DMS79 treated with DMSO at 0.1 percent for 48 hours (cell line): ENCODE measurements at regions not wholly inside any gene's neighbourhood (a gene's known extent, or its start where the extent isn't known, plus 50 kb on each side); places are given as distances from the start of the nearest gene placed in this dataset.

Experiments
- DNase-seq: peaks from one replicate; lab custom pipeline; 2025; lab: John Stamatoyannopoulos, UW

- no peak for DNase-seq
These were observed 145.6 kb upstream of the PCDH18 start for GRCh38 chr4:137677863-137678262.

GRCh38 chr4:137676357-137676998 lies 144.2 kb upstream of the PCDH18 start:
- no peak for DNase-seq

GRCh38 chr4:137674066-137674465 lies 141.8 kb upstream of the PCDH18 start:
- DNase-seq = no peak

GRCh38 chr4:137668885-137669545 lies 136.7 kb upstream of the PCDH18 start:
- no peak for DNase-seq

GRCh38 chr4:137664416-137664815 lies 132.1 kb upstream of the PCDH18 start:
- DNase-seq = no peak

GRCh38 chr4:137664046-137664387 lies 131.7 kb upstream of the PCDH18 start:
- no peak for DNase-seq

- DNase-seq = no peak
These were observed 131.2 kb upstream of the PCDH18 start for GRCh38 chr4:137663251-137664045.

GRCh38 chr4:137661693-137662092 lies 129.4 kb upstream of the PCDH18 start:
- no peak for DNase-seq

- DNase-seq = no peak
These were observed 127.9 kb upstream of the PCDH18 start for GRCh38 chr4:137660211-137660610.

- DNase-seq = no peak
These were observed 127.1 kb upstream of the PCDH18 start for GRCh38 chr4:137659431-137659830.

- DNase-seq = no peak
These were observed 124.4 kb upstream of the PCDH18 start for GRCh38 chr4:137656661-137657060.

- no peak for DNase-seq
These were observed 123.0 kb upstream of the PCDH18 start for GRCh38 chr4:137655302-137655701.

- DNase-seq = no peak
These were observed 118.8 kb upstream of the PCDH18 start for GRCh38 chr4:137651128-137651527.

GRCh38 chr4:137649711-137650450 lies 117.6 kb upstream of the PCDH18 start:
- no peak for DNase-seq

GRCh38 chr4:137648531-137648930 lies 116.2 kb upstream of the PCDH18 start:
- DNase-seq = no peak

- no peak for DNase-seq
These were observed 115.1 kb upstream of the PCDH18 start for GRCh38 chr4:137647375-137647774.

GRCh38 chr4:137644201-137644600 lies 111.9 kb upstream of the PCDH18 start:
- no peak for DNase-seq

- DNase-seq = no peak
These were observed 109.2 kb upstream of the PCDH18 start for GRCh38 chr4:137641544-137641943.

GRCh38 chr4:137640838-137641158 lies 108.5 kb upstream of the PCDH18 start:
- DNase-seq = no peak

- no peak for DNase-seq
These were observed 108.0 kb upstream of the PCDH18 start for GRCh38 chr4:137640156-137640837.

GRCh38 chr4:137638934-137639333 lies 106.6 kb upstream of the PCDH18 start:
- DNase-seq = no peak

- DNase-seq = no peak
These were observed 103.3 kb upstream of the PCDH18 start for GRCh38 chr4:137635601-137636000.
